HG03175 (cell line): ENCODE measurements at regions not wholly inside any gene's neighbourhood (a gene's known extent, or its start where the extent isn't known, plus 50 kb on each side); places are given as distances from the start of the nearest gene placed in this dataset.
"Not testable (repeated sequence)": the region's sequence is repeated elsewhere in the genome, so short reads cannot be mapped to it uniquely, and the experiment has no call there.

Source experiments
- ATAC-seq: cut with Tn5 transposase; IDR thresholded peaks from one replicate; pipeline ENCODE4 v1.9.1; 2021; ENCODE audit warnings: mild to moderate bottlenecking, moderate library complexity; ENCODE audit not compliant: unreplicated experiment

GRCh38 chr1:96466842-96467241, 254.7 kb upstream of the PTBP2 start:
- ATAC-seq = no peak

DNA sequence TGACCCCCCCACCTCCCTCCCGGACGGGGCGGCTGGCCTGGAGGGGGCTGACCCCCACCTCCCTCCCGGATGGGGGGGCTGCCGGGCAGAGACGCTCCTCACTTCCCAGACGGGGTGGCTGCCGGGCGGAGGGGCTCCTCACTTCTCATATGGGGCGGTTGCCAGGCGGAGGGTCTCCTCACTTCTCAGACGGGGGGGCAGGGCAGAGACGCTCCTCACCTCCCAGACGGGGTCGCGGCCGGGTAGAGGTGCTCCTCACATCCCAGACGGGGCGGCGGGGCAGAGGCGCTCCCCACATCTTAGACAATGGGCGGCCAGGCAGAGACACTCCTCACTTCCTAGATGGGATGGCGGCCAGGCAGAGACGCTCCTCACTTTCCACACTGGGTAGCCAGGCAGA, 251.9 kb upstream of the PTBP2 start:
- not testable (repeated sequence) for ATAC-seq

GRCh38 chr1:96472471-96472870, 249.1 kb upstream of the PTBP2 start:
- ATAC-seq = no peak

GRCh38 chr1:96473791-96474434, 247.7 kb upstream of the PTBP2 start:
- ATAC-seq = no peak

- no peak for ATAC-seq
Measured at GRCh38 chr1:96474985-96475743, 246.4 kb upstream of the PTBP2 start.

- no peak for ATAC-seq
Measured at GRCh38 chr1:96475903-96476302, 245.7 kb upstream of the PTBP2 start.

DNA sequence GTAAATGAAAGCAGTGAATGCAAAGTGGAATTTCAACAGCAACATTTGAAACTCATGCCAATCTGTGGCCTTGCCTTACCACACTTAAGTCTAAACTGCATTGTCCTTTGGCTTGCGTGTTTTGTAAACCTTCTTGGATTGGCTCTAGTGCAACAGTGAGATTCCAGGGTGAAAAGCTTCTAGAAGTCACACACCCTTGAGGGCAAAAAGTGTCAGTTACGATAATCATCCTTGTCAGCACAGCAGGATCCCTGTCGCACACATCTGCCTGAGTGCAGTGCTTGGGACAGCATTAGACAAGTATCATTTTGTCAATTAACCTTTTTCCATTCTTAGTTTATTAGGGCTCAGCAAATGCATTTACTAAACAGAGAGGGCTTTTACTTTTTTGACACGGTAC, 243.4 kb upstream of the PTBP2 start:
- ATAC-seq = no peak

DNA sequence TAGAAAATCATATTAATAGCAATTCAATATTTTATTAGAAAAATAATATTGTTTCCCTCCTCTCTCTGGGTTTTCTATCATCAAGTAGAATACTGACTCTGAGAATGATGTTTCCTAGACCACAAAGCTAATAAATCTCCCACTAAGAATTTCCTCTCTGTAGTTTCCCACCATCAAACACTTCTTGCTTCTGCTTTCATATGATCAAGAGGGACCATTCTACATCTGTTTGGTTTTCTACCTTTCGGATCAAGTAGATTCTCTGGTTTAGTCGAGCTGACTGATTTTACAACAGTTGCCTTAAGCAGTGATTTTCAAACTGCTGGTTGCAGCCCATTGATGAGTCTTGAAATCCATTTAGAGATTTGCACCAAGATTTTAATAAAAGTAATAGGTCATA, 240.2 kb upstream of the PTBP2 start:
- ATAC-seq = no peak

DNA sequence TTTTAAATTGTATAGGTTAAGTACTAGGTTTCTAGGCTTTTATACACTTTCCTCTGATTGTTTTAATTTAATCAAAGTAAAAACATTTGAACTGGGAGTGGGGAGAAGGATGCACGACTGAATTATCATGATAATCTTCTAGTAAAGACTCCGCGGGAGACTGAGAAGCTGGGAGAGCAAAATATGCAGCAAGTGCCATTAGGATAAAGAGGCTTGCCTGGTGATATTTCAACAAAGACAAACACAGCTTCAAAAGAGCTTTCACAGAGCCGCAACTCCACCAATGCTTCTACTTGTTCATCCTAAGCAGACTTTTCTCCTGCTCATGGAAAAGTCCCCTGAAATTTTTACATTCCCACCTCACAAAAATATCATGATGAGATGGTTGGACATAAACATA, 239.0 kb upstream of the PTBP2 start:
- ATAC-seq = no peak

DNA sequence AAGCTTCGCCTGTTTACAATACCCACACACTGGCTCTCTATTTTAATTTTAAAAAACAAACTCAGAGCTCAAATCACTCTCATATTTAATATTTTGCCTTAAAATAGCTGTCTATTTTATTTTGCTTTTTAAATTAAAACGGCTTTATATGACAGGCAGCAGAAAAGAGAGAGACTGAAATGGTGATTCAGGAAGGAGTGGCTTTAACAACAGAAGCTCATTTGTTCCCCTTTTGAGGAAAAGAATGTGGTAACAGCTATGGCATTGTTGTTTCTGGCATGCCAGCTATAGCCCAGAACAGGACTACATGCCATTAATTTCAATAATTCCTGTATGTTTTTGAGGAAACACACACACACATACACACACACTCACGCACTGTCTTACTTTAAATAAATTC, 234.2 kb upstream of the PTBP2 start:
- no peak for ATAC-seq

DNA sequence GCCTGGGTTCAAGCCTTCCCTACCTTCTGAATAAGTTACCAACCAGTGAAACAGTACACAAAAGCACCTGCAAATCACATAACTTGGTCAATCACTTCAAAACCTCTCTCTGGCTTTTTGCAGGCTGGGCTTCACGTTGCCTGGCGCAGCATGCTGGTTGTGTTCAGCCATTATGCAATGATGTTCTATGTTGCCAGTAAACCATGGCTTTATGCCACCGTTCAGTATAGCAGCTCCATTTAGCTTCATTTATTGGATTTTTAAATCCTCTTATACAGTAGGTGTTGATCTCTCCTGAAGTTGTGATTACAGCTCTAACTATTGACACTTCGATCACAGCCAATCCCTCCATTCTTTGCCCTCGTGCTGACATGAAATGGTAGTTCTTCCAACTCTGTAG, 233.6 kb upstream of the PTBP2 start:
- no peak for ATAC-seq

GRCh38 chr1:96488777-96489176, 232.8 kb upstream of the PTBP2 start:
- peak; percentile 67 for ATAC-seq

DNA sequence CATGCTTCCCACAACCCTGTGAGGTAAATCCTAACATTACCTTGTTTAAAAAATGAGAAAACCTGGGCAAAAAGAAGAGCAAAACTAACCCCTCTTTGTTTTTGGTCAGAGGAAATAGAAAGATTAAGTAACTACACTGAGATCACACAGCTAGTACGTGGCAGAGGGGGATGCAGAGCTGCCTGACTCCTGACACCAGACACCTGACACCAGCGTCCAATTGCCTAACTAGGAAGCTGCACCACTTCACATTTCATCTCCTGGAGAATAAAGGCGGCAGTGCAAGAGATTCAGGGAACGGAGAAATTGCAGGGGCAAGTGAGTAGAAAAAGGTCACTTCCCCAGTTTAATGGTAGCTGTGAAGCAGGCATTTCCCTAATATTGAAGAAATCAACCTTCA, 229.3 kb upstream of the PTBP2 start:
- no peak for ATAC-seq

DNA sequence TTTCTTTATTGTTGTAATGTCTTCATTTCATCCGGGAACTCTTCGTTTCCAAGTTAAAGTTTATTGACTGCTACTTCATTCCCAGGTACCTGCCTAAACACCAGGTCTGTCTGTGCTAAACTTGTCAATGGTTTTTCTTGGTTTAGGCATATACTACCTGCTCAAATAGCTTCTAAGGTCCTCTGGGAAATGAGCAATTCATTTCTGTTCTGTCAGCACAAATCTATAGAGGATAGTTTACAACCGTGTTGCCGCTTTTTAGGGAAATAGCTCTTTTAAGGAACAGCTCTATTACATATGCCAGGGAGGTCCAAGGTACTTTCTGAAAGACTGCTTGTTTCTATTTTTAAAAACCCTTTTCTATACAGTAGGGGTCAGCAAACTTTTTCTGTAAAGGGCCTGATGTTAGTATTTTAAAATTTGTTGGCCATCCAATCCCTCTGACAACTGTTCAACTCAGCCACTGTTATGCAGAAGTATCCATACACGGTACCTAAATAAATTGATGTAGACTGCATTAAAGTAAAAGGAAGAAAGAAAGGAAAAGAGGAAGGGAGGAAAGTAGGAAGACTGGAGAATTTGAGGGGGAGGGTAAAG, 222.7 kb upstream of the PTBP2 start:
- no peak for ATAC-seq

DNA sequence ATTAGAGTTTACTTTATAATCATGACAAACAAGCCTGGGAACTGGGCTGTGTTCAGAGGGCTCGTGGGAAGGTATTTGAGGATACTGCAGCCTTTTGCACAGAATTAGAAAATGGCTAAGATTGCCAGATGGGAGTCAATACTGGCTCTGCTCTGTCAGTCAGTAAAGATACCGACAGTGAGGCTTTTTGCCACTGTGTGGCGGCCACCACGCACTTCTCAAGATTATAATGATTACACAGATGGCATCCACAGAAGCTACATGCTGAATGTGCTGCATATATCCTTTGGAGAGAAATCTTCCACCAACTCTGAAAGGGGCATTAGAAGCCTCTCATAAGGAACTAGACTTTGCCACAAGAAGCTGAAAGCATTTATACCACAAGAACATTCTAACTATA, 213.4 kb upstream of the PTBP2 start:
- no peak for ATAC-seq

- ATAC-seq = no peak
Measured at GRCh38 chr1:96509339-96509738, 212.2 kb upstream of the PTBP2 start.

- ATAC-seq = no peak
Measured at GRCh38 chr1:96509951-96510350, 211.6 kb upstream of the PTBP2 start.

- no peak for ATAC-seq
Measured at GRCh38 chr1:96510391-96510790, 211.2 kb upstream of the PTBP2 start.

GRCh38 chr1:96510911-96511310, 210.7 kb upstream of the PTBP2 start:
- ATAC-seq = no peak

DNA sequence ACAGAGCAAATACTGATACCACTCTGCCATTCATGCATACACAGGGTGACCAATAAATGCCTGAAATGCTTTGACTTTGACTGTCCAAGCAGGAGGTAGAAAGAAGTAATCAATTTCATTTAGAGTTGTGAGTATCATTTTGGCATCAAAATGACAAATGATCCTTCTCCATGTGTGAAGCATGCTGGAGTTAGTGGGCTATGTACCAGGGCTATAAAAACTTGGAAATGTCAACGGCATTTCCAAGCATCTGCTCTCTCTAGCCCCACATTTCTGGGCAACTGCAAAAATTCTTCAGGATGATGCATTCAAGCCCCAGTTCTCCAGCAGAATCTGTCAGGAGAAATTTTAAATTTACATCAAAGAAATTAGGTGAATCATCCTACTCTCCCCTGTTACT, 208.4 kb upstream of the PTBP2 start:
- ATAC-seq = no peak

GRCh38 chr1:96515430-96515829, 206.2 kb upstream of the PTBP2 start:
- ATAC-seq = peak; percentile 95

- peak; percentile 38 for ATAC-seq
Measured at GRCh38 chr1:96515925-96516324, 205.7 kb upstream of the PTBP2 start.
